HG03045 (cell line): ENCODE measurements at regions not wholly inside any gene's neighbourhood (a gene's known extent, or its start where the extent isn't known, plus 50 kb on each side); places are given as distances from the start of the nearest gene placed in this dataset.
"Not testable (repeated sequence)": the region's sequence is repeated elsewhere in the genome, so short reads cannot be mapped to it uniquely, and the experiment has no call there.

Source experiments
- ATAC-seq: cut with Tn5 transposase; IDR thresholded peaks from one replicate; pipeline ENCODE4 v1.9.1; 2021; ENCODE audit warnings: mild to moderate bottlenecking, moderate library complexity; ENCODE audit not compliant: unreplicated experiment

GRCh38 chr6:92339936-92340640 is 1079.3 kb downstream of the EPHA7 start:
- ATAC-seq: no peak

DNA sequence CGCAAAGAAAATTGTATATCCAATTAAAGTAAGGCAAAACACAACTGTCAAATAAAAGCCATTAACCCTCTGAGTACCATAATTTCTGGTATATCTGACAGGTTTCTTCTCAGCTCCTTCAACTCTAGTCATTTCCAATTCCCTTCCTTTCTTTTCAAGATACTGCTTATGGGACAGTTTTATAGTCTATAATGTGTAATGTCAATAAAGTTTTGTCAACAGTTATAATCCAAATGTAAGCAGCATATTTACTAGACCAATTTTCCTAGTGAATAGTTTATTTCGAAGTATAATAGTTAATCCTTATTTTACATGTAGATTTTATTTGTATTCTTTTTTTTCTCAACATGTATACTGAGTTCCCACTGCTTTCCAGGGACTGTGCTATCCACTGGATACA is 1081.8 kb downstream of the EPHA7 start:
- no peak for ATAC-seq

DNA sequence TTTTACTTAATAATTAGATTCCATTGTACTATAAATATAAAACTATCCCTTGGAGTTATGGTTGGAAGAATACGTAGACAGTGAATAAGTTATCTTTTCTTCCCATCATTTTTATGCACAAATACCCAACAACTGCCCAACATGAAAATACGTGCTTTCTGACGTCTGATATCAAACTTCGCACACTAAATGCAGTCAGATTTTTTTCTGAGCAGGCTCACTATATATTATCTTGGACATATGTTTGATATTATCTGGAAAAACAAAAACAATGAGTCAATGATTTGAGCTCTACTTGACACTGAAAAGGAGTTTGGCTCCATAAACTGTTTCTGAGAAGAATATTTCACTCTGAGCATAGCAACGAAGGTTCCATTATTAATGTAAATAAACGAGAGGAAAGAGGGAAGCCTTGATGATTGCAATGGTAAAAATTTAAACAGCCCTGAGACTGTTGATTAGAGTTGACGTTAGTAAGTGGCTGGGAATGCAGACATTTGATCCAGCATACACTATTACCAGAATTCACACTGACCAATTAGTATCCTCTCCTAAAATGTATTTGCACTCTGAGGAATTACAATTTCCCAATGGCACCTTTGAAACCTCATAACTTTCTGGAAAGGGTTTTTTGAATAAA is 1090.0 kb downstream of the EPHA7 start:
- no peak for ATAC-seq

- no peak for ATAC-seq
Observed at GRCh38 chr6:92315312-92315711, 1104.0 kb downstream of the EPHA7 start.

DNA sequence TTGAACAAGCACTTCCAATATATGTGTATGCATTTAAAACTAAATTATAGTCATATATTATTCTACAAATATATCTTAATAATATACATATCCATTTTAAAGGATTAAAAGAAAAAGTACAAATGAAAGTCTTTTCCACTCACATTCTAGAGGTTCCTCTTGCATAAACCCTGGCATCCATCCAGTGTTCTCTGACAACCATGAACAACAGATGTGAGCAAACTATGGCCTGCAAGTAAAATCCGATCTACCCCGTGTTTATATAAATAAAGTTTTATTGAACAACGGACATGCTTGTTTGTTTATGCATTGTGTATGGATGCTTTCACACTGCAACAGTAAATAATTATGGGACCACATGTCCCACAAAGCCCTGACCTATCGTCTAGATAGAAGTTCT is 1122.3 kb downstream of the EPHA7 start:
- ATAC-seq: no peak

GRCh38 chr6:92292067-92292466 is 1127.3 kb downstream of the EPHA7 start:
- ATAC-seq: no peak

- ATAC-seq: no peak
Observed at GRCh38 chr6:92289831-92290230, 1129.5 kb downstream of the EPHA7 start.

GRCh38 chr6:92281571-92282076 is 1137.7 kb downstream of the EPHA7 start:
- ATAC-seq: no peak

DNA sequence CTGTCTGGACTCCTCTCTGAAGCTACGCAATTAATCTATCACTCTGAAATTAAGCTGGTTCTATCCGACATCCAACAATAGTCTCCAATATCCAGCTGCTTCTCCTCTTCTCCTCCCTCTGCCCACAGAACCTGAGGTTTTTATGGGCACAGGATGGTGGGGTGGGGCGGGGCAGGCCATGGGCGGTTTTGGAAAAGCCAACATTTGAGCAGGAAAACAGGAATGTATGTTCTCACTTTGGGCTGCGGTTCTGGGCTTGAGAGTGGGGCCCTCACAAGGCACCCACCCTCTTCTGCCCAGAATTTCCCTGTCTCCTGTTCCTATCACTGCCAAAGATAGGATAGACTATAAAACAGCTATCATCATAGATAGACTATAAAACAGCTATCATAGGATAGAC is 1144.2 kb downstream of the EPHA7 start:
- ATAC-seq: no peak

DNA sequence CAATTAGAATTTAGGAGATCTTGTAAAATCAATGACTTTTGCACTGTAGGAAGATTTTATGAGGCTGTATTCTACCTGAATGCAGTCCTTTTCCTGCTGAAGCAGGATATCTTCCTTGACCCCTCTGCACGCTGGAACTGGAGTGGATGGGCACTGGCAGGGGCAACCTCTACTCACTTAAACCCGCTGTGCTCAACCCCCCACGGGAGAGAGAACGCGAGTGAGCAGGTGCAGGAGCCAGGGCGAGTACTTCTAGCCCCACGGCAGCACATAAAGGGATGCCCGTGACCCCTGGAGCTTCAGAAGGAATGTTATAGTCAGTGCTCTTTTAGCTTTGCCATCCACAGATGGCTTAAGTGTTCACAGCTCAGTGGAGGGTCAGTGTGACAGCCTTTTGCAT is 1144.8 kb downstream of the EPHA7 start:
- no peak for ATAC-seq

- ATAC-seq: no peak
Observed at GRCh38 chr6:92273694-92274093, 1145.7 kb downstream of the EPHA7 start.

DNA sequence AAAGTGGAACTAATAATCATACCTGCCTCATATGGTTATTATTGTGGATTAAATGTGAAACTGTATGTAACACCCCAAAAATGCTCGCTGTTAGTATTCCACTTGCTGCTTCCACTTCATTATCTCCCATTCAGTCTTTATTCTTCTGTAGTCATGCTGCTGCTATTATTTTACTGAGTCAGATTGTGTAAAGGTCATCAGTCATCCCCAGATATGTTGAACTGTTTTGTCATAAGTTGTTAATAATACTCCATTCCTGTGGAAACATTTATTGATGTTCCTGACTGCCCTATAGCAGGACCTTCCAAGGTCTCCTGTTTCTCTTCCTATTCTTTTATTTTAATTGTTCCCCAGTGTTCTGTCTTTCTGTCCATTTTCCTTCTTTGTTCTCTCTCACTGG is 1148.3 kb downstream of the EPHA7 start:
- no peak for ATAC-seq

DNA sequence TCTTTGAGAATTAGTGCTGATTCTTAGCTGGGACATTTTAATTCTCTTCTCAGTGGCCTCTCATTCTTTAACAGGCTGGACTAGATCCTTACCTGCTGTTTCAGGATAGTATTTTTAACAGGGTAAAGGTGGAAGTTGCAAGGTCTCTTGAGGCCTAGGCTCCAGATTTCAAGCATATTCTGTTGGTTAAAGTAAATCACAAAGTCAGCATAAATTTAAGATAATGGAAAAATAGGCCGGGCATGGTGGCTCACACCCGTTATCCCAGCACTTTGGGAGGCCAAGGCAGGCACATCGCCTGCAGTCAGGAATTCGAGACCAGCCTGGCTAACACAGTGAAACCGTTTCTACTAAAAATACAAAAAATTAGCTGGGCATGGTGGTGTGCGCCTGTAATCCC is 1149.0 kb downstream of the EPHA7 start:
- ATAC-seq: no peak

DNA sequence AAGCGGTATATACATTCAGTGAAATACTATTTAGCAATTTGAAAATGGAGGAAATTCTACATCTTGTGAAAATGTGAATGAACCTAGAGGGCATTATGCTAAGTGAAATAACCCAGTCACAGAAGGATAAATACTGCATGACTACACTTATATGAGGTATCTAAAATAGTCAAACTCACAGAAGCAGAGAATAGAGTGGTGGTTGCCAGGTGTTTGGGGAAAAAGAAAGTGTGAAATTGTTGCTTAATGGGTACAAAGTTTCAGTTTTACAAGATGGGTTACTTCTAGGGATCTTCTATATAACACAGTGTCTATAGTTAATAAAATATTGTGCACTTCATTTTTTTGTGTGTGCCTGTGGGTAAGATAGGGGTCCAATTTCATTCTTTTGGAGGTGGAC is 1152.0 kb downstream of the EPHA7 start:
- ATAC-seq: no peak

DNA sequence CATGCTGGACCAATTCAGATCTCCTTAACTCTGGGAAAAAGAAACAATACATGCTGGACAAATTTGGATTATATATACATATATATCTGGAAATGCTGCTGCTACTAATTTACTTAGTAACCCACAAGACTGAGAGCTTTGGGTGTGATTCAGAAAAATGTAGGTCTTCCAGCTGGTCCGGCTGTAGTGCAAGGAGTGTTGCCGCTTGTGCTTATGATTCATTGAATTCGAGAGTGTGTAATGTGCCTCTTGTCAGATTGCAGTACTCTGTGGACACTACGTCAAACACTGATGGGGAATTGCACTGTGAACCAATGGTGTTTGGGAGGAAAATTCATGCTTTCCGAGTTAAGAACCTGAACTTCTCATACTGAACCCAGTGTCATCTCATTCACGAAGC is 1155.5 kb downstream of the EPHA7 start:
- no peak for ATAC-seq

DNA sequence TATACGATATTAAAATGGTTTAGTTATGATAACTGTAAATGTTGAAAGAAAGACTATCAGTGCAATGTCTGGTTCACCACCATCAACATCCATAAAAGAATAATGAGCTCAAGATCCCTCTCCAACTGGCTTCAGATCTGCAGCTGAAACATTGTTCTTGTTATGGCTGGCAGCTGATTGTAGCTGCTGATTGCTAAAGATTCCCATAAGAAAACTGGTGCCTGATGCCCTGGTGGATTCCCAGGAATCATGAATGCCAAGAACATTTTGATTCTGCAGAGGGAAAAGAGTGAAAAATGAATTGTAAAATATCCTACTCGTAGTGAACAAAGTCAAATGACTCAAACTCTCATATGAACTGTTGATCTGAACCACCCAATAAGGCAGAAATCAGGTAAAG is 1160.2 kb downstream of the EPHA7 start:
- no peak for ATAC-seq

DNA sequence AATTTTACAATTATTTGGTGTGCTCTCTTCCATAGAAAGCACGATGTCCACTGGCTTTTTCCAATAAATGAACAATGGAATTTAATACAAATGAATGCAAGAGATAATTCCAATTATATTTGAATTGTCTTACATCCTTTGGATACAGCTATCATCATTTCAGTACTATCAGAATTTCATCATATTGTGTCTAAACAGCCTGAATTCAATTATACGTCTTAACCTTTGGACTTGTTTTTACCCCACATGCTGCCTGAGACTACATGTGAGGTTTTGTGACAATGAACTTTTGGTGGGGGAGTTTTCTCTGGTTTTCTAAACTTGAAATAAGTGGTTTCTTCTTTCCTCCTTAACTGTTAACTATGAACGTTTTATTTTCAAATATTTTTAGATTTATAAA is 1176.0 kb downstream of the EPHA7 start:
- ATAC-seq: no peak

DNA sequence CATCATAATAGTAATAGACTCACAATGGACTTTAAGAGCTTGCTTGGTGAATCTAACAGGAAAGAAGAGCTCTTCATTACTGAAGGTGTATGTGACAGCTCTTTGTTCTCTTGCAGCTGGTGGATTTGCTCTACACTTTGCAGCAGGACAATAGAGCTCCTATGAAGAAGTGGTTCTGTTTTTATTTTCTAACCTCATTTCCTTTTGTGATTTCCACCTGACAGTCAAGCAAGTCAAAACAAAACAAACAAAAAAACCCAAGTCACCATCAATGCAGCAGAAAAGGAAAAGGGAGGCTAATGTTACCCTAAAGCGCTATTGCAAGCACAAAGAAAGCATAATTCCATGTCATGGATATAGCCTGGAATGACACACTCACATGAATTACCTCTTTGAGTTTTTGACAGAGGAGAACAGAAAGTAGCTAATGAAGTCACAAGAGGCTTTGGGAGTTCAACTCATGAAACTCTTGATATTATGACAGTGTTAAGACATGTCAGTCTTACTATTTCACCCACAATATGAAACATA is 1188.1 kb downstream of the EPHA7 start:
- ATAC-seq: no peak

DNA sequence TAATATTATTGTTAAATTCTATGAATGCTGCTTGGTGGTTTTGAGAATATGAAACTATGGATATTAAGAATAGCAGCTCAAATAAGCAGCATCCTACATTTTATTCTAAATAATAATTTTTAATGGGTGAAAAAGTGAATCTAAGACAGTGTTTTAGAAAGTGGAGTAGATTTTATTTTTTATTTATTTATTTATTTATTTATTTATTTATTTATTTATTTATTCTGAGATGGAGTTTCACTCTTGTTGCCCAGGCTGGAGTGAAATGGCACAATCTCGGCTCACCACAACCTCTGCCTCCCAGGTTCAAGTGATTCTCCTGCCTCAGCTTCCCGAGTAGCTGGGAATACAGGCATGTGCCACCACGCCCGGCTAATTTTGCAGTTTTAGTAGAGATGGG is 1199.4 kb downstream of the EPHA7 start:
- not testable (repeated sequence) for ATAC-seq

- no peak for ATAC-seq
Observed at GRCh38 chr6:92216717-92217116, 1202.6 kb downstream of the EPHA7 start.

DNA sequence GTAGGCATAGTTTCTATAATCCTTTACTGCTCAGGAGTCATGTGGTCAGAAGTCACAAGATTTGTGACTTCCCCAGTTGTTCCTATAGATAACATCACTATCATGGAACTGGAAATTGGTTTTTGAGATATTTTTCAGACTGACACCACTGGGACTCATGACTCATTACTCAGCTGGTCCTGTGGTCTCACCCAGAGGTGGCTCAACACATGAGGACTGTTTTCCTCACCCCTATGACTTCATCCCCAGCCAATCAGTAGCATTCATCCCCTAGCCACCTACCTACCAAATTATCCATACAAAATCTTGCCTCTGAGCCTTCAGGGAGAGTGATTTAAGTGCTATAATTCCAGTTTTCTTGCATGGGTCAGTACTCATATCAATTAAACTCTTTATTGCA is 1217.7 kb downstream of the EPHA7 start:
- no peak for ATAC-seq

GRCh38 chr6:92196325-92196724 is 1223.0 kb downstream of the EPHA7 start:
- ATAC-seq: no peak
